GM19372 (cell line): ENCODE measurements at regions not wholly inside any gene's neighbourhood (a gene's known extent, or its start where the extent isn't known, plus 50 kb on each side); places are given as distances from the start of the nearest gene placed in this dataset.
"Not testable (repeated sequence)": the region's sequence is repeated elsewhere in the genome, so short reads cannot be mapped to it uniquely, and the experiment has no call there.

Source experiments
- ATAC-seq: cut with Tn5 transposase; IDR thresholded peaks from one replicate; pipeline ENCODE4 v1.9.1; 2021; ENCODE audit warnings: mild to moderate bottlenecking, low read depth, moderate library complexity; ENCODE audit not compliant: unreplicated experiment

DNA sequence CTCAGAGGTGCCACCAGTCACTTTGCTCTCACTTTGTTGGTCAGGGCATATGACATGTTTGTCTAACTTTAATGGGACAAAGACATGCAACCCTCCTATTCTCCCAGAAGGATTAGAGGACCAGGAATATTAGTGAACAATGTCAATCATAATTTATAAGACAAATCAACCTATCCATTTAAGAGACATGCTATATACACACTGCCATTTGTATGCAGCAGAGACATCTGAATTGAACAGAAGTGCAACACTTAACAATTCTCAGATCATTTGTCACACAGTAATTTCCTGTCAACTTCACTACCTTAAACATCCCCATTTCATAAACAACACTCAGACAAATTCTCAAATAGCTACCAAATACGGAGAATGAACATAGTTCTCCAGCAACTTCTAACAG is 273.6 kb upstream of the RGMB start:
- ATAC-seq, result no peak

DNA sequence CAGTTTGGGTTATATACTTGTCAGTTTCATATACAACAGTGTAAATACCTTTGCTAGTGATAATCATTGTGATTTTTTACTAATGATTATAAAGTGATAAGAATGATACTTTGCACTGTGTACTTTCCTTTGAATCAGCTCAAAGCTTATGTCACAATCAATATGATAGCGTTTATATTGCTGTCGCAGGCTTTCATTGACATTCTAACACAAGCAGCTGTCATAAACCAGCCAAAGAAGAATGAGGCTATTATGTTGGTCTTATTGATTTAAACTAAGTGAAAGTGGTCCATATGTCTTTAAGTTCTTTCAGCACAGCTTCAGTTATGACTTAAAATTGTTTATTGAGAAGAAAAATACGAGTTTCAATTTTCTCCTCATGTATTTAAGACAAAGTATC is 272.7 kb upstream of the RGMB start:
- no peak for ATAC-seq

DNA sequence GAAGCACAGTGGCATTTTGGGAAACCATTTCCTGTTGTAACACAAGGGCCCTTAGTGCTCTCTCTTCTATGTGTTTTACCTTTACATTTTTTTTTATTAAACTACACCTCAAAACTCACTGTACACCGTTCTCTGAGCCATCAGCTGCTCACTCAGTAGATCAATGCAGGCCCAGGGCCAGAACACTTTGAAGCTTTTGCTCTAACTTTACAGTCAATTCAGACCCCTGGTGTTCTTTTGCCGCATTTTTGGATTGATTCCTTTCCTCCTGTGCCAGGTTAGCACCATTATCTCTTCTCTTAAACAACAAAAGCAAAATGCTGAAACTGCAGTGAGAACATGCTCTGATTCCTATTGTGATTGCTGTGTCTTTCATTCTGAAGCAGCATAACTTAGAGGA is 269.8 kb upstream of the RGMB start:
- no peak for ATAC-seq

DNA sequence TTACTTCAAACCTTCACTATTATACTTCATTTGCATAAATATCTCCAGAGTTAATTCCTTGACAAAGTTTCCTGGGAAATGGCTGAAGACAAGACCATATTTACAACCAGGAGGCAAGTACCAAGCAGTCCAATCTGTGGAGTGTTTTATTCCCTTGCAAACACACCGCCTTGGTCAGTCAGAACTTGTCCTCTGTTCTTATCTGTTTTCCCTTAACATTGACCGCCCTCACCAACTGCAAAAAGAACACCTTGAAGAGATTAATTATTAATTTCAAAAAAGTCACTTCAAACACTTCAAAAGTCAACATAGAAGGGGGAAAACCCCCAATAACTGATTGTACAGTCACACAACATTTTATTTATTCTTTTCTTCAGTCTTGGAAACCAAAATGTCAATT is 269.0 kb upstream of the RGMB start:
- no peak for ATAC-seq

DNA sequence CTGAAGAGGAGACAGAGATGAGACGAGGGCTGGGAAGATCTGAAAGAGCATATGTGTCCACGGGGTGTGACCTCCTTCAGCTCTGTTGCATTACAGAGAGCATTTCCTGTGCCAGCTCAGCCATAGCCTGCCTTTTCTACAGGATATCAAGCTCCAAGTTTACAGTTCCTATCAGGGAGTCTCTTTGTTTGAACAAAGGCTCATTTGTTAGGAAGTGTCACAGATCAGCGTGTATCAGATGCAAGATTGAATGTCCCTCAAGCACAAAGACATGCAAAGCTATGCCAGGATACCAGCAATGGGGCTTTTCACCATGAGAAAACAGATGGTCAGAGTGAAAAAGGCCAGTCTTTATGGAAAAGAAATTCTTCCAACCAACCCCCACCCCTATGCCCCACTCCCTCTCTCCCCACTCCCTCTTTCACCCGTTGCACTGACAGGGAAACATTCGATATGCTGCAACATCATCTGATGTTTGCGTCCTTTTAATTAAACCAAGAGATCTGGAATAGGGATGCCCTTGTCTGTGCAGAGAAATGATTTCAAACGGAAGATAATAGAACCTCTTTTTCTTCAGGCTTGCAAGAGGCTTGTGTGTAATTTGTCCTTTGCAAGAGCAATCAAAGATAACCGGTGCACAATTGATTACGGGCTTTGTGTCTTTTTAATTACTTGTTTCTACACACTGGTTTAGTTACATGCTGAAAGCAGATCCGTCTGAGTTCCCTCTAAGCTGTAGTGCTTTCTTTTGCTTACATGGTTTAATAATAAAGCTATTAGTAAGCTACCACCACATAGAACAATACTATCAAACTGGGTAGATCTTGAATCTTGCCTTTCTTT is 263.1 kb upstream of the RGMB start:
- no peak for ATAC-seq

DNA sequence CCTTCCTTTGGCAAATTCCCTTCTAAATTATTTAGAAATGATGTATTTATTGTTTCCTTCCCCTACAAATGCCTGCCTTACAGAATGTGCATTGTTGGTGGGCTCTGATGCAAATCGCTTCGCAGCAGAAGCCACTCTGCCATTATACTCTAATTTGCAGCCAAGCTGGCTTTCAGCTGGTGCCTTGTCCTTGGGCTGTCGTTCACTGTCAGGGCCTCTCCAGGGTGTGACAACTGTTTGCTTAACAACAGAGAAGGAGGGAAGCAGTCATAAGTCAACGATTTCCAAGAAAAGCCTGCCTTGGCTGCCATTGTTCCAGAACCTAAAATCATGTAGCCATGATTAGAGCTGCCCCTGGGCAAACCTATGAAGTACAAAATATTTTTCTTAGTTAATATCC is 260.1 kb upstream of the RGMB start:
- ATAC-seq, result no peak

DNA sequence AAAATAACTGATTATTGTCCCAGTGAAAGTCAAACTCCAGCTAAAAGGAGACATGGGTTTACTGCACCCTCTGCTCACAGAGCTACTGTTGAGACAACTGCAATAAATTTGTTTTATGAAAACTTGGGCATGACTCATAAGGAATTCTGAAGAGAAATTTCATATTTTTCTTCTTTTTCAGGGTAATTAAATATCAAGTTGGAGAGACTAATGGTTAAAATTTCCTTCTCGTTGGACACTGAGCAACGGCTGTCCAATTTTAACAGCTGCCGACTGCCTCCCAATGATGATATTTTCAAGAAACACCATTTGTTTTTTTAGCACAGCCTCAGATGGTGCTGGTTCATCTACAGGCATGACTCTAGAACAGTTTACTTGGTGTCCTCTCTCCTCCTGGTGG is 259.2 kb upstream of the RGMB start:
- no peak for ATAC-seq

DNA sequence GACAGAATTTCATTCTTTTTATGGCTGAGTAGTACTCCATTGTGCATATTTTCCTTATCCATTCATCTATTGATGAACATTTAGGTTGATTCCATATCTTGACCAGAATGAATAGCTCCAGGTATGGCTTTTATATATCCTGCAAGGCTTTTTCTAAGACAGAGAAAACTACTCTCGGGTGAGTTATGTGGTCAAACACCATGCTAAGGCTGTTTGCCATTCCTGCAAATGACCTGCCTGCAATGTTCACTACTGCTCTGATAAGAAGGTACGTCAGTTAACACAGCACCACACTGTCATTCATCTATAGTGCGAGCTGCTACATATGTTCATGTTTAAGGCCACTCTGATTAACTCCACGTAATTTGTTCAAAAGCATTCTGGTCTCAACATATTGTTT is 256.8 kb upstream of the RGMB start:
- ATAC-seq, result no peak

DNA sequence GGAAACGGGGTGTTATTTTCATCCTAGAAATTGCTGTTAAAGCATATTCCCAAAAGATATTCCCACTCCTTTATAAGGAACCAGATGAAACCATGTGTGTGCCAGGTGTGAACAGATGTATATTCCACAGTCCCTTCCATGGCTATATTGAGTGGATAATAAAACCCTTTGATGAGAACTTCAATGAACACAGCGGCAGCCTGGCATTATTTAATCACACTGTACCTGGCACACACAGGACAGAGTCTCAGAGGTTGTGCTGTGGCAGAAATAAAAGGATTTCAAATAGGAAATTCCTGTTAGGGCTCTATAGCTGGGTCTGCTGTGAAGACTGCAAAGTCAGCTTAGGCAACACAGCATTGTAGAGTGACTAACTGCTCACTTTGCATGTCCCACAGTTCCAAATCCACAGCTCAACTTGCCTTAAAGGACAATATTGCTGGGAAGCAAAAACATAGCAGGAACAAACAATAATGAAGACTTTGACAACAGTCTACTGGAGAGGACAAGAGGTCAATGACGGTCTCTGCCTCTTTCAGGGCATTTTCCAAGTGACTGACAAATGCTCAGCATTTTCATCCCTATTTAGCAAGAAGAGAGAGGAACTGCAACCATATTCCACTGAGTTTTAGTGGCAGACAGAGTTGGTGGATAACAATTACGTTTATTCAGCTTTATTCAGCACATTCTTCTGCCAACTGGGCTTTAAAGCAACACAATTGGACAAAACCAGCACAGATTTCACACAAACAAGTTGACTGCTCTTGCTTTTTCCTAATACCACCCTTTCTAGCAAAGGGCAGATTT is 255.7 kb upstream of the RGMB start:
- ATAC-seq, result no peak

DNA sequence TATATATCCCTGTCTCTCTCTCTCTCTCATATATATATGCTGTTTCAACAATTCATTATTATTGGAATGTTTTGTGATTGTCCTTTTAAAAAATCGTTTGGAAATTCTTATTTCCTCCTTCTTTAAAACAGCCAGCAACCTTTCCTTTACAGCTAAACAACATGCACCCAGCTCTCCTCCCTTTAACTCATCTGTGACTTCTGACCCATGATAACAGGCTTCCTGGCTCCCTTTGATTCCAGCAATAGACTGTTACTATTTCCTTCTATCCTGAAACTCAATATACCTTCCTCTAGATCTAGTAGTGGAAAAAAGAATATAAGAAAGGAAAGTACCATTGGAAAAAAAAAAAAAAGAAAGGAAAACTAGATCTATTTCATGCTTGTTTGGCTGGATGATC is 254.7 kb upstream of the RGMB start:
- ATAC-seq, result no peak

DNA sequence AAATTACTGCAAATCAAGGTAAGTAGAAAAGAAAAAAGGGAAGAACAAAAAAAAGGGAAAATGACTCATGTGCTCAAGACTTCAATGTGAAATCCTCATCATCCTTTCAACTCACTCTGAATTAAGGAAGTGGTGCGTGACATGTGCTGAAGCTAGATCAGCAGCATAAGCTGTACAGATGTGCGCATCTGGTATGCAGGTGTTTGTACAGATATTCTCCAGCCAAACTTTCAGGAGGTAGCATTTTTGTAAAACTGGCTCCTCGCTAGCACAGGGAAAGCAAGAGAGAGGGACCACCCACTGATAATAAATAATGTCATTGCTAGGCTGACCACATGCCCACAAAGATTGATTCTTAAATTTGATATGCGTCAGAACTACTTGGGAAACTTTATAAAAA is 253.9 kb upstream of the RGMB start:
- no peak for ATAC-seq

DNA sequence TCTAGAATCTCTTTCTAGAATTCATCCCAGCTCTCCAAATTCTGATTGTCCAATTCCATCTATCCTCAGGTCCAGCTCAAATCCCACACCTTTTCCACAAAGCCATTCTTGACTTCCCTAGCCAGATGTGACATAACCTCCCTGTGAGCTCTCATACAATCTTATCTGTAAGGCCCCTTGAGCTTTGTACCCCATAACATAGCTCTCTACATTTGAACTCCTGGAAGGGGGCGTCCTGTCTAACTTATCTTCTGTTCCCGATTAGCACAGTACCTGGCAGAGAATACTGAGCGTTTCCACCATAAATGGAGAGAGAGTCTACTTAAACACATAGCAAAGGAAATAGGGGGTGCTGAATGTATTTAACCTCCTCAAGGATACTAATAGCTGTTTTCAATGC is 251.6 kb upstream of the RGMB start:
- no peak for ATAC-seq

DNA sequence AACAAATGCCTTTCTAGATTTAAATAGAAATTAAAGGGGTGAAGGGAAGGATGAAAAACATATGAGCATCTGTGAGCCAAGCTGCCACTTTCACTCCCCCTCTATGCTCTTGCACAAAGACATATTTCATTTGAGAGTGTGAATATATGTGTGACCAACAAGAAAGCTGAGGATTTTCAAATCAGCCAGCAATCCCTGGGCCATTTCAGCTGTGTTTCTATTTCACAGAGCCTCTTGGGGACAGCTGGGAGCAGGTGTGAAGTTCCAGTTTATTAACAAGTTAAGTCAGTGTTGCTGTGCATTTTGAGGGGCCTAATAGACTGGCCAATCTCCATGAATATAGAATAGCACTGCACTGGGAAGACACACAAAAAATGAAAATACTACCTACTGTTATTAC is 248.7 kb upstream of the RGMB start:
- ATAC-seq, result no peak

DNA sequence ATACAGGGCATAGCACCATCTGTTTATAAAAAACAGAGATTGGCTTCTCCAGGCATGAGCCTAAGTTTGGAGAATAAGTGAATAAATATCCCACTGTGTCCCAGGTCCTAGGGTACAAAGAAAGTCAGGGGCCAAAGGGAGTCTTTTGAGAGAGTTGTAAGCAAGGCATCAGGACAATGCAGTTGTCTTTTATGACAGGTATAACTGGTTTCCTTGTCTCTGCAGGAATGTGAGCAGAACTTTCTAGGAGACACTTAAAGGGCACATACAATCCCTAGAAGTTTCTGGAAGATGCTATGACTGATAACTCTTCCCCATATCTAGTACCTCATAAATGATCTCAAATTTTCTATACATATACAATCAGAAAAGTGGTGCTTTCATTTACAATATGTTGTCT is 245.6 kb upstream of the RGMB start:
- ATAC-seq, result no peak

DNA sequence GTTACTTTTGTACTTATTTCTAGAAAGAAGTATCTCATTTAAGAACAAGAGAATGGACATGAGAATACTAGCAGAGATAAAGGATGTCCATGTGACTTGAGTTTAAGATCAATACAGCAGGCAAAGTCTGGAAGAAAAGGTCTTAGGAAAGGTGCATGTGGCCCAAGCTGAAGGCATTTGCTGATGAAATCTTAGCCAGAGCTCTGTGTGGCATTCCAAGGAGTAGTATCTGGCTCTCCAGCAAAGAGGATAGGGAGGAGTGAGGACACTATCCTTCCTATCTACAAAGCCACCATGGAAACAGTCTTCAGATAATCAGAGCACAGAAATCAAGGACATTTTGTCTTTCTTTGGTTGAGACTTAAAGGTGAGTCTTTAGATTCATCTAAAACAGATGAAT is 244.1 kb upstream of the RGMB start:
- ATAC-seq, result no peak

DNA sequence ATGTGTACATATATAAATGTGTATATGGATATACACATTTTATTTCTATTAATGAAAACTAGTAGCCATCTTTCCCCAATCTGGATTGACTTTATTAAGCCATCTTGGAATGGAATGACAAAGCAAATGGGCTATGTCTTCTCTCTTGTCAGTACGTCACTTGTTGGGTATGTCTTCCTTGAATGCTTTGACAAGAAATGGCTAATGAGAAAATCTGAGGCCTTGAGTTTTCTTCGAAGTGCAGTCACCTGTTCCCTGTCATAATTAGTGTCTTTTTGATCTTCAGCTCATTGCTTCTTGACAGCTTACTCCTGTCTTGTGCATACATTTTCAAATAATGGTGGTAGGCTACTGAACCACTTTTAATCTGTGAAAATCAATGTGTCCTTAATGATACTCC is 243.2 kb upstream of the RGMB start:
- no peak for ATAC-seq

DNA sequence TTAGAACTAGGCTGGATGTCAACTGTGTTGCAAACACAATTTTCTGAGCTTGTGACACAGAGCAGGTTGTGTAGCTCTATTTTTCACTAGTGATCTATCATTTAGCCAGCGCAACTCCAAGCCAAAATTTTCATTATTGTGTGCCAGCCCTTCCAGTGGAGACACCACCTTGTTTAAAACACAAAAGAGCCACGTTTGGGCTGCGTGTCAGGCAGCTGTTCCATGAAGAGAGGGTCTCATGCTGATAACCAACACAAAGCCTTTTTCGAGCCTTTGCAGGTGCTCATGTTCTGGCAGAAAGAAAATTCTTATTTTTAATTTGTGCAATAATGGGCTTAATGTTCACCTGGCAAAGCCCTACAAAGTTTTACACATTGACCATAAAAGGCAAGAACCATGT is 237.6 kb upstream of the RGMB start:
- no peak for ATAC-seq

DNA sequence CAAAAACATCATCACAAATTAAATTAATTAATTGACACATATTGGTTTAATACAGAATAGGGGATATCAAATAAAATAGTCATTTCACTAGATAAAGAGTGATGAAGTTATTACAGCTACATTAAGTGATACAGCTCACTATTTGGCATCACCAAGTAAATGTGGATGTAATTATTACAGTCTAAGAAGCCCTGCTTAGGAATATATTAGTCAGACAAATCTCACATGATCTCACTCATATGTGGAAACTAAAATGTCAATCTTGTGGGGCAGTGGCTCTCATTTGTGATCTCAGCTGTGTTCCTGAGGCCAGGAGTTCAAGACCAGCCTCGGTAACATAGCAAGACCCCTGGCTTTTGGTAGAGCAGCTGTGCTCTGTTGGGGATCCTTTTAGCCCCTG is 233.4 kb upstream of the RGMB start:
- ATAC-seq, result no peak

DNA sequence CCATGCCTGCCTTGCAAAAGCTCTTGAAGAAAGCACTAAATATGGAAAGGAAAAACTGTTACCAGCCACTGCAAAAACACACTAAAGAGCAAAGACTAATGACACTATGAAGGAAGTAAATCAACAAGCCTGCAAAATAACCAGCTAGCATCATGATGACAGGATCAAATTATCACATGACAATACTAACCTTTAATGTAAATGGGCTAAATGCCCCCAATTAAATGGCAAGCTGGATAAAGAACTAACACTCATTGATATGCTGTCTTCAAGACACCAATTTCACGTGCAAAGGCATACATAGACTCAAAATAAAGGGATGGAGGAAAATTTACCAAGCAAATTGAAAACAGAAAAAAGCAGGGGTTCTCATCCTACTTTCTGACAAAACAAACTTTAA is 231.8 kb upstream of the RGMB start:
- no peak for ATAC-seq

DNA sequence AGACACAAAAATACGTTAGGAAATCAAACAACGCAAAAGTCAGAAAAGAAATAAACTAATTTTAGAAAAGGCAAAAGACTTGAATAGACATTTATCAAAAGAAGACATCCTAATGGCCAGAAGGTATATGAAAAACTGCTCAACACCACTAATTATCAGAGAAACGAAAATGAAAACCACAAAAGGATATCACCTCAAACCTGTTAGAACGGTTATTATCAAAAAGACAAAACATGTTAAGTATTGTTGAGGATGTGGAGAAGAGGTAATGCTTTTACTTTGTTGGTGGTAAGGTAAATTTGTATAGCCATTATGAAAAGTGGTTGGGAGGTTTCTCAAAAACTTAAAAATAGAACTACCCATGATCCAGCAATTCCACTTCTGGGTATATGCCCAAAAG is 230.0 kb upstream of the RGMB start:
- ATAC-seq, result no peak

DNA sequence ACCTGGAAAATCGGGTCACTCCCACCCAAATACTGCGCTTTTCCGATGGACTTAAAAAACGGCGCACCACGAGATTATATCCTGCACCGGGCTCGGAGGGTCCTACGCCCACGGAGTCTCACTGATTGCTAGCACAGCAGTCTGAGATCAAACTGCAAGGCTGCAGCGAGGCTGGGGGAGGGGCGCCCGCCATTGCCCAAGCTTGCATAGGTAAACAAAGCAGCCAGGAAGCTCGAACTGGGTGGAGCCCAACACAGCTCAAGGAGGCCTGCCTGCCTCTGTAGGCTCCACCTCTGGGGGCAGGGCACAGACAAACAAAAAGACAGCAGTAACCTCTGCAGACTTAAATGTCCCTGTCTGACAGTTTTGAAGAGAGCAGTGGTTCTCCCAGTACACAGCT is 226.5 kb upstream of the RGMB start:
- not testable (repeated sequence) for ATAC-seq

DNA sequence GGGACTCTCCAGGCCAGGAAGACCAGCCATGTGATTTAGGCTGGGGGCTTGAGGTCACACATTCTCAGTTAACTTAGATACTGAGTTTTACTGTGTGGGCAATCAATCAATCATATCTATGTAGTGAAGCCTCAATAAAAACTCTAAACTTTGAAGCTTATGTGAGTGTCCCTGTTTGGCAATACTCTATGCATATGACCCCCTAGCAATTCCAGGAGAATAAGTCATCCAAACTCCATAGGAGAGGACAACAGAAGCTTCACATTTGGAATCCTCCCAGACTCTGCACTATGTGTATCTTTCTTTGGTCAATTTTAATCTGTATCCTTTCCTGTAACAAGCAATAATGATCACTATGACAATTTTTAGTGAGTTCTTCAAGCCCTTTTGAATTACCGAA is 216.8 kb upstream of the RGMB start:
- ATAC-seq, result no peak
